ENCODE measurements at regions not wholly inside any gene's neighbourhood (a gene's known extent, or its start where the extent isn't known, plus 50 kb on each side); places are given as distances from the start of the nearest gene placed in this dataset.
"Not testable (repeated sequence)": the region's sequence is repeated elsewhere in the genome, so short reads cannot be mapped to it uniquely, and the experiment has no call there.

DNA sequence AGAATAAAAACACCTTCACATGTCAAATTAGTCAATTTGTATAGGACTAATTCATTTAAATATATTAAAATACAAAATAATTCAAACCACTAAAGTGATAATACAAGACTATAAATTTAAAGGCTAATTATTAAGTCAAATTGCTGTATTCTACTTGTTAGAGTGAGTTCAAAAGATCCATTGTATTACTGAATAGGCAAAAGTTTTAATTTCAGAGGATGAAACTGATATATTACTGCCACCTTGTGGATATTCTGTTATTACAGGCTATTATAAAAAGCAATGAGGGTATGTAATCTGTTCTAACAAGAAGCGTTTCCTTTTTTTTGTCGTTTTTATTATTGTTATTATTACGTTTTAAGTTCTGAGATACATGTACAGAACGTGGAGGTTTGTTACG lies 1825.5 kb upstream of the TPTE start:
- H3K36me3 ChIP-seq; H3K27me3 ChIP-seq; DNase-seq; intact Hi-C loops (cut with DNase I); H3K9me3 ChIP-seq; H3K27ac ChIP-seq; ATAC-seq; H3K4me1 ChIP-seq; H3K4me3 ChIP-seq: not testable (repeated sequence)
- WGBS, 2 donors = 13 to 16% methylated on average over 2 to 3 of the region's 5 CpGs
- peak; percentile 97 for FAIRE-seq
- TF ChIP-seq, protein P1, sequence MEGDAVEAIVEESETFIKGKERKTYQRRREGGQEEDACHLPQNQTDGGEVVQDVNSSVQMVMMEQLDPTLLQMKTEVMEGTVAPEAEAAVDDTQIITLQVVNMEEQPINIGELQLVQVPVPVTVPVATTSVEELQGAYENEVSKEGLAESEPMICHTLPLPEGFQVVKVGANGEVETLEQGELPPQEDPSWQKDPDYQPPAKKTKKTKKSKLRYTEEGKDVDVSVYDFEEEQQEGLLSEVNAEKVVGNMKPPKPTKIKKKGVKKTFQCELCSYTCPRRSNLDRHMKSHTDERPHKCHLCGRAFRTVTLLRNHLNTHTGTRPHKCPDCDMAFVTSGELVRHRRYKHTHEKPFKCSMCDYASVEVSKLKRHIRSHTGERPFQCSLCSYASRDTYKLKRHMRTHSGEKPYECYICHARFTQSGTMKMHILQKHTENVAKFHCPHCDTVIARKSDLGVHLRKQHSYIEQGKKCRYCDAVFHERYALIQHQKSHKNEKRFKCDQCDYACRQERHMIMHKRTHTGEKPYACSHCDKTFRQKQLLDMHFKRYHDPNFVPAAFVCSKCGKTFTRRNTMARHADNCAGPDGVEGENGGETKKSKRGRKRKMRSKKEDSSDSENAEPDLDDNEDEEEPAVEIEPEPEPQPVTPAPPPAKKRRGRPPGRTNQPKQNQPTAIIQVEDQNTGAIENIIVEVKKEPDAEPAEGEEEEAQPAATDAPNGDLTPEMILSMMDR (IDR thresholded peaks at IDR 0.05) = peak in 1 of 4 donors; percentile 9

GRCh38 chr21:8701297-8701696 lies 1820.1 kb upstream of the TPTE start:
- H3K27me3 ChIP-seq; ATAC-seq; DNase-seq; H3K9me3 ChIP-seq; H3K4me1 ChIP-seq; FAIRE-seq; intact Hi-C loops (cut with DNase I); H3K4me3 ChIP-seq; H3K27ac ChIP-seq; H3K36me3 ChIP-seq: not testable (repeated sequence)
- WGBS, 2 donors = 0 to 1% methylated on average over 2 to 3 of the region's 3 CpGs

- H3K27ac ChIP-seq; H3K36me3 ChIP-seq; intact Hi-C loops (cut with DNase I); H3K4me1 ChIP-seq; DNase-seq; H3K9me3 ChIP-seq; ATAC-seq; H3K4me3 ChIP-seq; FAIRE-seq; H3K27me3 ChIP-seq: not testable (repeated sequence)
- WGBS, 2 donors = no CpG with 5 or more reads among the region's 2 CpGs
Observed at GRCh38 chr21:8705829-8706228, 1815.6 kb upstream of the TPTE start.

All from pancreas (tissue), 10 donors.